ENCODE measurements at regions not wholly inside any gene's neighbourhood (a gene's known extent, or its start where the extent isn't known, plus 50 kb on each side); places are given as distances from the start of the nearest gene placed in this dataset.

GRCh38 chr12:34299802-34300193 lies 277.5 kb downstream of the ALG10 start:
- TF ChIP-seq, protein P1, sequence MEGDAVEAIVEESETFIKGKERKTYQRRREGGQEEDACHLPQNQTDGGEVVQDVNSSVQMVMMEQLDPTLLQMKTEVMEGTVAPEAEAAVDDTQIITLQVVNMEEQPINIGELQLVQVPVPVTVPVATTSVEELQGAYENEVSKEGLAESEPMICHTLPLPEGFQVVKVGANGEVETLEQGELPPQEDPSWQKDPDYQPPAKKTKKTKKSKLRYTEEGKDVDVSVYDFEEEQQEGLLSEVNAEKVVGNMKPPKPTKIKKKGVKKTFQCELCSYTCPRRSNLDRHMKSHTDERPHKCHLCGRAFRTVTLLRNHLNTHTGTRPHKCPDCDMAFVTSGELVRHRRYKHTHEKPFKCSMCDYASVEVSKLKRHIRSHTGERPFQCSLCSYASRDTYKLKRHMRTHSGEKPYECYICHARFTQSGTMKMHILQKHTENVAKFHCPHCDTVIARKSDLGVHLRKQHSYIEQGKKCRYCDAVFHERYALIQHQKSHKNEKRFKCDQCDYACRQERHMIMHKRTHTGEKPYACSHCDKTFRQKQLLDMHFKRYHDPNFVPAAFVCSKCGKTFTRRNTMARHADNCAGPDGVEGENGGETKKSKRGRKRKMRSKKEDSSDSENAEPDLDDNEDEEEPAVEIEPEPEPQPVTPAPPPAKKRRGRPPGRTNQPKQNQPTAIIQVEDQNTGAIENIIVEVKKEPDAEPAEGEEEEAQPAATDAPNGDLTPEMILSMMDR (IDR thresholded peaks at IDR 0.05) = no peak
- TF ChIP-seq POLR2A (IDR thresholded peaks at IDR 0.05) = no peak

Data from thyroid gland (tissue), 4 donors.